GM19452 (cell line): ENCODE measurements at regions not wholly inside any gene's neighbourhood (a gene's known extent, or its start where the extent isn't known, plus 50 kb on each side); places are given as distances from the start of the nearest gene placed in this dataset.

Experiments used
- ATAC-seq: cut with Tn5 transposase; IDR thresholded peaks from one replicate; pipeline ENCODE4 v1.9.1; 2021; ENCODE audit not compliant: unreplicated experiment

DNA sequence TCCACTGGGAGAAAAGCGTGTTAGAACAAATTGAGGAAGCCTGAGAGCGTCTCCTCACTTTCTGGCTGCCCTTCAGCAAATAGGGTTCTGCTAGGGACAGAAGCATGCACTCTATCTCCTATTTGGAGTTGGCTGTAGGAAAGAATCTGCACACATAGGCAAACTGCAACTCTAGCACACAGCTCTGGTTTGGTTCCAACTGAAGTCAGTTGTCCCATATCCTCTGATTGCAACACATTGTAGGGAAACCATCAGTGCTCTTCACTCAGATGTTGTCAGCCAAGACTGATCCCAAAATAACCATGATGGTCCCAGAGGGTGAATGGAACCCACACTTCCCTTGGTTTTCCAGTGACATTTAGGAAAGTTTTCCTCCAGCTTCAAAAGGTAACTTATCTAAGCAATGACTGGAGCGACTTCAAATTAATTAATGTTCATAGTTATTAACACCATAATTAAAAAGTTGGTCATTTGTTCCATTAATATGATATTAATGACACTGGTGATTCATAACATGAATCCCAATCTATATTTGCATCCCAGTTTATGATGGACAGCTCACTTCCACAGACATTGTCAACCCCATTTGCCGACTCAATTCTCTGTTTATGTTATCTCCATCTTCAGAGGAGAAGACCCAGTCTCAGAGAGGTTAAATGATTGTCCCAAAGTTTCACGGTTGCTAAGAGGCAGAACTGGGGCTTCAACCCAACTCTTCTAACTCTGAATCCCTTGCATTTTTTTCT, 136.7 kb upstream of the ZNF462 start:
- ATAC-seq, result no peak

DNA sequence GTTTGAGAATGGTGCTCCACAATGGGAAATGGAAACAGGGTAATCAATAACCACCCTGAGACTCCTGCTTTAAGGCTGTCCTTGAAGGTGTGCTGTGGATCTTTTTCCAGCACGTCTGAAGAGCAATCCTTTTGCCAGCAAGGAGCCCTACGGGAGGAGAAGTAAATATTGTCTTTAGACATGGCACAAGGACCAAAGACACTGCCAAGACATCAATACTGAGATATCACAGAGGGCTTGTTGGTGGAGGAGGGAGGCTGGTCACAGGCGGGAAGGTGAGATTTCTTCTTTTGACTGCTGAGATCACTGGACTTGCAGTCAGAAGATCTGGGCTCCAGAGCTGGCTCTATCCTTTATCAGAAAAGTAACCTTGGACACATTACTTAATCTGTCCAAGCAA, 135.0 kb upstream of the ZNF462 start:
- ATAC-seq, result no peak

DNA sequence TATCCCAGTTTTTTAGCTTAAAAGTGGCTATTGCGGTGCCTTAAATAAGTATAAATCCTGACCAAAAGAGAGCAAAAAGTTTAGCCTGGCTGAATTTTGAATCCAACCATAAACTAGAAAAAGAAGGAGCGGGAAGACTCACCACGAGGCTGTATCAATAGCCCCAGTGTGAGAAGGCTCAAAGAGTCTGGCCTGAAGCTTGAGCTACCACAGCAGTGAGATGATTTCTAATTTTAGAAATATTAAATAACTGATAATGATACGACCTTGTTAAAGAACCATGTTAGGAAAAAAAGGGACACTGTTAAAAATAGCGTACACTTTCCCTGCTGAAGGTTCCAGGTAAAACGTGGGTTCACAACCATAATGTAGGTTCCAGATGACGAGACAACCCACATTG, 134.1 kb upstream of the ZNF462 start:
- no peak for ATAC-seq

DNA sequence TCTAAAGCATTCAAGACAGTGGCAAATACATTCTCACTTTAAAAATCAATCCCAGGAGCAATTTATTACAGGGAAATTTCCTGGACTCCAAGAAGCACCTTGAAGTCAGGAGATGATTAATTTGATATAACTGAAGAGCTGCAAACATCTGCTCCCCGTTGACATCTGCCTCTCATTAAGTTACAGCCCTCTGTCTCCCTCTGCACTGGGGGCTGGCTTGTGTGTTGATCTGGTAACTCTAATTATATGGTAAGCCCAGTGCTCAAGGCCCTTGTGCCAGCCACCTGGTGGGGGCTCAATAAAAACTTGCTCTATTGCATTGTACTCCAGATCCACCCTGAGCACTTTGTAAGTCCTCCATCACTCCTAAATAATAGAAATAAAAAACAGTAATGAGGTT, 131.1 kb upstream of the ZNF462 start:
- ATAC-seq, result no peak

DNA sequence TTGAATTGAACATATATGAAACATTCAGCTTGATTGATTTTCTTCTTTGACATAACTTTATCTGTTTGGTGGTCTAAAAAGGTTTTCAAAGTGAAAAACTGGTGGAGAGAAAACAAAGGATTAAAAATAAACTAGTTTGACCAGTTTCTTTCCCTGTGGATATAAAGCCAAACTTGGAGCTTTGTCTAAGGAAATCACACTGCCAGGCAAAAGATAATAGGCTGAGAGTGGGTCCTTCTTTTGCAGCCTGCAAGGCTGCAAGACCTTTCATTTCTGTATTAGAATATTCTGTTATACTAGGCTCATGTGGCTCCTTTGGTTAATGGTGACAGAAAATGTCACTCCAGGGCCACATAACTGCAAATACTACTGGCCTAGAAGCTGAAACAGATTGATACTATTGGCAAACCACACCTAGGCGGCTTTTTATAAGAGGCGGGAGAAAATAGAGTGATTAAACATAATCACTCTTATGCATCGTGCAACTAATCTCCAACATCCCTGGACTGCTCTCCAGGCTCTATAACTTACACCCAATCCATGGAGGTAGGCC, 129.1 kb upstream of the ZNF462 start:
- ATAC-seq, result no peak

DNA sequence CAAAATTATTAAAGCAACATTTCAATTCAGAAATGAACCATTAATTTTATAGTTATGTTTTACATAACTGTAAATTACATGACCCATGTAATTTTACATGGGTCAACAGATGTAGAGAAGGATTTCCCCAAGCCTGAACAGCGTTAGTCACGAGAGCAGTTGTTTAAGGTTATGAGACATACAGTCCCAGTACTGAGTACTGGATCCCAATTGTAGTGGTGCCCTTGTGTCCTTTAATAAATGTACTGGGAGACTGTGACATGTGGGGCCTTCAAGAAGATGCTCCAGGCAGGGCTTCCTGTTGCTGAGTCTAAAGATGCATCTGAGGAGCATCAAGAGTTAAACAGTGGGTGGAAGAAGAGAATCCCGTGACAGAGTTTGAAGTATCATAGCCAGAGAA, 125.5 kb upstream of the ZNF462 start:
- ATAC-seq, result no peak

DNA sequence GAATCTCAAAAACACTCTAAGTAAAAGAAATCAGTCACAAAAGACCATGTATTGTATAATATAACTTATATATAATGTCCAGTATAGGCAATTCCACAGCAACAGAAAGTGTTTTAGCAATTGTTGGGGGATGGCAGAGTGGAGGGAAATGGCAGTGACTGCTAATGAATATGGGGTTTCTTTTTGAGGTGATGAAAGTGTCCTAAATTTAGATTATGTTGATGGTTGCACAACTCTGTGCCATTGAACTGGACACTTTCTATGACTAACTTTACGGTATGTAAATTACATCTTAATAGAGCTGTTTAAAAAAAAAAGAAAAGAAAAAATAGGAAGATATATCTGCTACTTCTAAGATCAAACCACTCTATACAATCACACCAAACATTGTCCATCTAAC, 124.9 kb upstream of the ZNF462 start:
- no peak for ATAC-seq

DNA sequence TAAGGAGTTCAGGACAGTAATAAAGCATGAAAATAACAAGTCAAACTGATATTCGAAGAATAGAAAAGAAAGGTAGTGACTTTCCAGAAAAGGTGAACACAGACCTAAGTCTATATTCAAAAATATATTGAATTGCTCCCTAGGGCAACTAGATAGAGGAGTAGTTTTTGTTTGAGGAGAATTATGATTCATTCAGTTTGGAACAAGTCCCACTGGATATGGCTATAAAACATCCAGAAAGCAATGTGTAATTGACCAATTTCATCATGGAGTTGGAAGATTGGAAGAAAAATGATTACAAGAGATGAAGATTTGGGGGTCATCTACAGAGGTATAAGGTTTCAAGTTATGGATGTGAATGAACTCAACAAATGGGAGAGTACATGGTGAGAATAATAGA, 117.5 kb upstream of the ZNF462 start:
- no peak for ATAC-seq

DNA sequence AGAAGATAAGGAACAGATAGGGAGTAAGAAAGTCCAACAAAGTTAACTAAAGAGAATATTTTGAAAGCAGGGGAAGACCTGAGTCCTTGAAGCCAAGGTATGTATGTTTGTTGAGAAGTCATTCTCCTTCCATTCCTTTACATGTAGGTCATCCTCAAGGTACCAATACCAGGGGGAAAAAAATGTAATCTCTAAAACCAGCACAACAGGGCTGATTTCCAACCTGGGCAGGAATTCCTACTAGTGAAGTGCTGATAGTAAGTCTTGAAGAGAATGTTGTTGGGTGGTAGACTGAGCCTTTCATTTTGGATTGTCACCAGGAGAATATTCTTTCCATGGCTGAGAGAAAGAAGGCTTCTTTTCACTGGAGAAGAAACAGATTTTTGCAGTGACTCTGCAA, 117.1 kb upstream of the ZNF462 start:
- no peak for ATAC-seq

DNA sequence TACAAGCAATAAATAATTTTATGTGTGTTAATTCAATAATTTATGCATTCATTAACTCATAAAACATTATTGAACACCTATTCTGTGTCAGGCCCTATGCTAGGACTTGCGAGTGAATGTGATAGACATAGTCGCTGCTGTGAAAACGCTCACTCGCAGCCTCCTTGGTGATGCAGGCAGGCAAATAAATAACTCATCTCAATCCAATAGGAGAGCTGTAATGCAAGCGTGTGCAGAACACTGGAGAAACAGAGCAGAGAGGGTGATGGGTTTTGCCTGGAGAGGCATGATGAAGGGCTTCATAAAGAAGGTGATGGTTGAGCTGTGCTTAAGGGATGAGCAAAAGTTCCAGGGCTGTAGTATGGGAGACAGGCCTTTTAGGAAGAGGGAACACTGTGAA, 111.3 kb upstream of the ZNF462 start:
- no peak for ATAC-seq

DNA sequence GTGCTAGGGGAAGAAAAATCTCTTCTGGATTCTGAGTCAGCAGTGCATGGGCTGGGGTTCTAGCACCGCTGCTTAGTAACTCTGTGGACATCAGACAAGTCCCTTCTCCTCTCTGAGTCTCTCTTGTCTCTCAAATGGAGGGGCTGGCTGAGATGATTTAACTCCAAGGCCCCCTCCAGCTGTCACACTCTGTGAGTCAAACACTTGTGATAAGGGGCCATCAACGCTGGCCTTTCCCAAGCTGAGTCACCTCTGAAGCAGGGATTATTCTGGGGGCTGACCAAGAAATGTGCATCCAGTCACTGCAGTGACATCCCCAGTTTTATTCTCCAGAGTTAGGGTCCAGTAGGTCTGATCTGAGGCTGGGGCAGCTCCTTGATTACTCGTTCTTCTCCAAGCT, 110.4 kb upstream of the ZNF462 start:
- no peak for ATAC-seq

DNA sequence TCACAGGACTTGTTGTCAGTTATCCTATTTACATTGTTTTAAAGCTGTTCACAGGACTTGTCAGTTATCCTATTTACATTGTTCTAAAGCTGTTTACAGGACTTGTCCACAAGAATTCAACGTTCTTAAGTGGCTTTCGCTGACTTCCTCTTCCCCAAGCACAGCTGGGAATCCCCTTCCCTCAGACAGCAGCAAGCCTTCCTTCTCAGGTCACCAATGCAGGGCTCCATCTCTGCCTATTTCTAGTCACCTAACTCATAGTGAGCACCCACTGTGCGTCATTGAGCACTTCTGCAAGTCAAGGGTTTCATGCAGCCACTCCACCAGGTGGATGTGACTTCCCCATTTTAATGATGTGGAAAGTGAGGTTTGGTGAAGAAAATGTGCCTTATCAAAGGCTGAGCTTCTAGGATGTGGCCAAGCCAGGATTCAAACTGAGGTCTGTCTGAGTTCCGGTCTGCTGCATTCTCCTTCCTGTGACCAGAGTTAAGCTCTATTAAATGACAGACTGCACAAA, 109.8 kb upstream of the ZNF462 start:
- peak; percentile 84 for ATAC-seq

DNA sequence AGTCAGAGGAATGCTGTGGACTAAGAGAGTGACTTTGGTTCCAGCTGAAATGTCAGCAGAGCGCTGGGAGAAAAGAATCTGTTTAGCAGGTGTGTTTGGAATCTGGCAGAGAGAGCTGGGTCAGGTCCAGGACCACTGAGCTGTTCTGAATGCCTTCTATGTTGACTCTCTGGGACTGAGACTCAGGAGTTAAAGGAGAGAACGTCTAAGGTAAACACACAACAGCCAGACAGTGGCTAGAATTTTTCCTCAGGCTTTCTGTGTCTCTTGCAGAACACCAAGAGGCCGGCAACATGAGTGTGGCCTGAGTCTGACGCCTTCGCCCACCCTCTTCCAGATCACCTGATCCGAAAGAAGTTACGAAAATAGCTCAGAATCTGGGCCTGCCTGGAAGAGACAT, 107.2 kb upstream of the ZNF462 start:
- ATAC-seq, result no peak

DNA sequence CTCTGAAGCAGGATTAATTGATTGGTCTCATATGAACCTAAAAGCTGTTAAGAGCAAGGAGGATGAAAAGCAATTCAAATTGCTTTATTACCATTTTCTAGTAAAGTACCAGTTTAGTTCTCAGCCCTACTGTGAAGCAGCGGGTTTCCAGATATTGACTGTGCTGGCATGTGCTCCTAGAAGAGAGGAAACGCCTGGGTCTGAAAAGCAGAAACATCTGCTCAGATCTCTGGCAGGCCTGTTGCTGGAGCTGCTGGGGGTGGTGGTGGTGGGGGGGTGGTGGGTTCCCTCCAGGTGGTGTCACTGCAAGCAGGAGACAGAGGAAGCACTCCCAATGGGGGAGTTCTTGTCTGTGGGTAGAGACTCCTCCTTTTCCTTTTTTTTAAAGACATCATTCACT, 105.5 kb upstream of the ZNF462 start:
- no peak for ATAC-seq

DNA sequence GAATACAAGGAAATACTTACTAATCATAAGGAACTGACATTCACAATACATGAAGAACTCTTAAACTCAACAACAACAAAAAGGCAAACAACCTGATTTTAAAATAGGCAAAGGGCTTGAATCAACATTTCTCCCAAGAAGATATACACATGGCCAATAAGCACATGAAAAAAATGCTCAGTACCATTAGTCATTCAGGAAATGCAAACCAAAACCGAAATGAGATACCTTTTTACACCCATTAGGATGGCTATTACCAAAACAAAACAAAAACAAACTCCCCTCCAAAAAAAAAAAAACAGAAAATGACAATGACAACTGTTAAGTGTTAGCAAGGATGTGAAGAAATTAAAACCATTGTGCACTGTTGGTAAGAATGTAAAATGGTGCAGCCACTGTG, 104.1 kb upstream of the ZNF462 start:
- peak; percentile 92 for ATAC-seq

DNA sequence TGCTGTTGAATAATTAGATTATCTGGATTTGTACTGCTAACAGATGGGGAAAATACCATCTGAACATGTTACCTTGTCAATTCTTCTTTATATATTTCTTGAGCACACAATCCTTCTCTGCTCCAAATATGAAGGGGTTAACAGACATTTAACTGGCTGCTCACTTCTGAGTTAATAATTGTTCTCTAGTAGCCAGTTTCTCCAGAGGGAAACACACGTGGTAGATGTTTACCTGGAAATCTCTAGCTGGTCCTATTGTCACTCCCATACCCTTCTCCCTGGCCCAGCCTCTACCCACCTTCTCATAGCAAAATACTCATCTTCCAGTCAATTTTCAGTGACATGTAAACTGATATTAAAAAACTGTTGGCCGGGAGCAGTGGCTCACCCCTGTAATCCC, 101.5 kb upstream of the ZNF462 start:
- ATAC-seq, result no peak

DNA sequence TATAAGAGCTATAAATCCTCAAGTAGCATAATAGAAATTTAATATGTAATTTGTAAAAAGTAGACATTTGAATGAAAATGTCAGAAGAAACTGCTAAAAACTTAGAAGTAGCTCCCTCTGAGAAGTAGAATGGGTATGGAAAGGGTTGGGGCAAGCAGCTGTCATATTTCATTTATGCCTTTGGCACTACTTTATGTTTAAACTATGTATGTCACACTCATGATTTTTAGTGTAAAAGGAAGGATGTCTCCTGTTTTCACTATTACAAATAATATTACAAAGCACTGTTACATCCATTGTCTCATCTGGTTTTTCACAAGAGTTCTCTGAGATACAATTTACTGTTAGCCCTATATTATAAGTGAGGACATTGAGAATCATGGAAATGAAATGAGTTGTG, 96.3 kb upstream of the ZNF462 start:
- no peak for ATAC-seq

DNA sequence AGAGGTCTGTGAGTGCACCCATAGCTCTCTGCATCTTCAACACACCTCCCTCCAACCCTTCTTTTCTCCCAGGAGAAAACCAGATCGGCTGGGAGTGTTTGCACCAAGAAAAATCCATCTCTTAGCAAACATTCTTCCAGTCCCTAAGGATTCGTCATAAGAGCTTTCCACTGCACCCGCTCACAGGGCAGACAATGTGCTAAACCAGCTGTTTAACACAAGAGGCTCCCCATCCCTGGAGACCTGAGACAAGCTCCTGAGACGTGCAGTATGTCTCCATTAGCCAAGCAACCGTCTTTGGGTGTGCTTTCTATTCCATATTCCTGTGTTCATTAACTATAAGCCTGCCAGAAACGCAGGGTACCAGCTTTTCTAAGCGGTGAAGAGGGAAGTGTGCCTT, 93.6 kb upstream of the ZNF462 start:
- no peak for ATAC-seq

DNA sequence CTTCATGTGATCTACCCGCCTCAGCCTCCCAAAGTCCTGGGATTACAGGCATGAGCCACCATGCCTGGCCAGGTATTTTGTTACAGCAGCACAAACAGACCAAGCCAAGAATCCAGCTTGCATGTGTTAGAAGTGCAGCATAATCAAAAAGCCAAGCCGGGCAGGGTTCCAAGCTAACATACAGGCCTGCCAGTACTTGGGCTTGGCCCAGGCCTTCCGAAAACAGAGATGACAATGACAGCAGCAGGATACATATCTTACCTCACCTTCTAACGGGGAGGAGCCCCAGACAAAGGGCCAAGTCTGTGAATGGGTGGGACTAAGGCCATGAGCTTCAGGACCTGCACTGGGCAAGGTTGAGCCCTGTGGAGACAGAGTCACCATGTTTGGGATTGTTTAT, 91.4 kb upstream of the ZNF462 start:
- no peak for ATAC-seq

DNA sequence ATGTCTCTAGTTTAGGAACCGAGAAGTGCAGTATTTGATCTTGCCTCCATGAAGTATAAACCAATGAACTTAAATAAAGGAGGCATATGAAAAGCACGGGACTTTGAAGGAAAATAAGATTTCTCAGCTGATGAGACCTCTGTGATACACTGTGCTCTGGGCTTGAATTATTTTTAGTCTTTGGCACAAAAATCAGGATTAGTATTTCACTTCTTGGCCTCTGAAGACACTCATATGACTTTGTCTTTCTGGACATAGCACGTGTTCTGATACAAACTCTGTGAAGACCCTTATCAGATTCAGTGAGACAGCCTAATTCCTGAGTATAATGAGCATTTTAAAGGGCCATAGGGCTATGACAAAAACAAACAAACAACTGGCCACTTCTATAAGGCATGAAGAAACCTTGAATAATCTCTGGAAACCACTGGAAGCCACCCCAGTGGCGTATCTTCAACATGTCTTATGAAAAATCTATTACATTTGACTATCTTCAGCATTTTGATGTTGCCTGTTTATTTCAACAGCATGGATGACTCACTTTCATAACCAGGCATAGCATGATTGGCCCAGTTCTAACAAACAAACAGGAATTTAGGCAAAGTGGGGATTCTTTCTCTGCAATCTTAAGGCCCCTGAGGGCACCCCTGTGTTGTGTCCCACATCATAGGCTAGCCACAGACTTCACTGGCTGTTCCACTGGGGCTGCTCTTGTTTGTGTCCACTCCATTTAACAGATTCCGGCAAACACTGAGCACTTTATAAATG, 90.3 kb upstream of the ZNF462 start:
- ATAC-seq, result no peak

DNA sequence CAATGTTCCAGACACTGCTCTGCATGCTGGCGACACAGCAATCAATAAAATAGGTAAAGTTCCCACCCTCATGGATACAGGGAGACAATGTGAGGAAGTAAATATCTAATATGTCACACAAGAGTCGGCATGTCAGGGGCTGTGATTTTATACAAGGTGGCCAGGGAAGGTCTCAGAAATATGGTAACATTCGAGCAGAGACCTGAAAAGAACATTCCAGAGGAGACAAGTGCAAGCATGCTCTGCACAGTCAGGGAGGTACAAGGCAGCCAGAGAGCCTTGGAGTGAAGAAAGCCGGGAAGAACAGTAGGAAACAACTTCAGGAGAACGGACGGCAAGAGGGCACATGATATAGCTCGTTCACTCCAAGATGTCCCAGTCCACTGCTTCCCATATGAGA, 89.2 kb upstream of the ZNF462 start:
- no peak for ATAC-seq

DNA sequence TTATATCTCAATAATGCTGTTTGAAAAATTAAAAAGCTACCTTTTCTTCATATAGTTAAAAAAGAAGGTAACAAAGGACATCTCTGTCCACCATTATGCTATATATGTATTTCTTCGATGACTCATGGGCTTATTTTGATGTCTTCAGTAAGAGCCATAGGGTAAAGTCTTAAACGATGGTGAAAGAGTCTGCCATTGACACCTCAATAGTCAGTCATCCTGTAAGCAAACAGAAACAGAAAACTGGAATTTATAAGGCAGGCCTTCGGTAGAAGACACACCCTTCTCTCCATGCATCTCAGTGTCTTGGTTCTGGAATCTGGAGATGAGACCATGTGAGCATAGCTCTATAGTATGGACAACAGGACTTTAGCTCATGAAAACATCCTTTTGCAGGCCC, 87.0 kb upstream of the ZNF462 start:
- ATAC-seq, result no peak
